PC-3 (cell line): ENCODE measurements at regions not wholly inside any gene's neighbourhood (a gene's known extent, or its start where the extent isn't known, plus 50 kb on each side); places are given as distances from the start of the nearest gene placed in this dataset.

Experiments
- ATAC-seq: fragments of 200-7000 bp; cut with Tn5 transposase; 2 replicates; pipeline ENCODE4 v1.9.1; 2020; ENCODE audit warnings: mild to moderate bottlenecking, moderate library complexity
- BruUV-seq: library from RNA; stranded (reverse); fragments of 400-500 nt; replicated peaks from 2 replicates; lab custom pipeline; 2021; lab: Mats Ljungman, UMichigan
- CTCF ChIA-PET: fragments of 300-600 bp; sonication (Branson Sonifier 250); formaldehyde crosslinking; loops from one replicate; lab custom pipeline; 2022; ENCODE audit warnings: antibody characterized with exemption; lab: Charles Lee
- POLR2A ChIA-PET: fragments of 300-600 bp; sonication (Branson Sonifier 250); formaldehyde crosslinking; loops from one replicate; lab custom pipeline; 2022; ENCODE audit warnings: antibody characterized with exemption; ENCODE audit not compliant: unreplicated experiment; lab: Charles Lee
- DNase-seq: peaks from one replicate; pipeline ENCODE4 v3.0.0-alpha.2; 2015
- H2AFZ ChIP-seq: fragments of 300-600 bp; sonication (generic); 2 replicates; pipeline ENCODE4 v1.6.0; 2016; ENCODE audit warnings: antibody characterized with exemption, low read length
- H3F3A ChIP-seq: fragments of 300-600 bp; sonication (generic); one replicate; pipeline ENCODE4 v1.6.0; 2017; ENCODE audit warnings: antibody characterized with exemption, low read length, control low read depth, mild to moderate bottlenecking; ENCODE audit not compliant: unreplicated experiment
- H3K27ac ChIP-seq: fragments of 300-600 bp; sonication (generic); 2 replicates; pipeline ENCODE4 v1.5.1; 2016; ENCODE audit warnings: mild to moderate bottlenecking, low read length
- H3K27me3 ChIP-seq: fragments of 300-600 bp; sonication (generic); 2 replicates; pipeline ENCODE4 v1.6.1; 2016; ENCODE audit warnings: low read length, mixed read lengths
- H3K36me3 ChIP-seq: fragments of 300-600 bp; sonication (generic); 2 replicates; pipeline ENCODE4 v1.6.1; 2016; ENCODE audit warnings: low read depth, mixed run types, low read length, mixed read lengths
- H3K4me1 ChIP-seq: fragments of 300-600 bp; sonication (generic); 2 replicates; pipeline ENCODE4 v1.5.1; 2016; ENCODE audit warnings: low read length; ENCODE audit not compliant: insufficient read depth
- H3K4me2 ChIP-seq: fragments of 300-600 bp; sonication (generic); 2 replicates; pipeline ENCODE4 v1.6.0; 2016; ENCODE audit warnings: low read length
- H3K4me3 ChIP-seq: fragments of 300-600 bp; sonication (generic); 2 replicates; pipeline ENCODE4 v1.5.1; 2016; ENCODE audit warnings: mild to moderate bottlenecking, low read length, mixed read lengths
- H3K79me2 ChIP-seq: fragments of 300-600 bp; sonication (generic); 2 replicates; pipeline ENCODE4 v1.6.1; 2017; ENCODE audit warnings: low read length, mixed read lengths
- H3K9ac ChIP-seq: fragments of 300-600 bp; sonication (generic); 2 replicates; pipeline ENCODE4 v1.6.0; 2016; ENCODE audit warnings: mild to moderate bottlenecking, low read length
- H3K9me2 ChIP-seq: fragments of 300-600 bp; sonication (generic); replicated peaks from 2 replicates; pipeline ENCODE4 v1.6.1; 2016; ENCODE audit warnings: mixed run types, low read length, mixed read lengths
- H3K9me3 ChIP-seq: fragments of 300-600 bp; sonication (generic); 2 replicates; pipeline ENCODE4 v1.6.1; 2016; ENCODE audit warnings: low read length, mixed read lengths
- H4K20me1 ChIP-seq: fragments of 300-600 bp; sonication (generic); 2 replicates; pipeline ENCODE4 v1.6.1; 2016; ENCODE audit warnings: low read length, mixed read lengths
- CTCF ChIP-seq: fragments of 300-600 bp; sonication (generic); conservative IDR thresholded peaks from 2 replicates; pipeline ENCODE4 v1.5.1; 2017; ENCODE audit warnings: antibody characterized with exemption, low read depth, mild to moderate bottlenecking, low read length
- EZH2 ChIP-seq: fragments of 300-600 bp; sonication (generic); IDR thresholded peaks from one replicate; pipeline ENCODE4 v1.6.1; 2017; ENCODE audit warnings: antibody characterized with exemption, mild to moderate bottlenecking, low read length; ENCODE audit not compliant: unreplicated experiment
- EZH2phosphoT487 ChIP-seq: fragments of 300-600 bp; sonication (generic); IDR thresholded peaks from 2 replicates; pipeline ENCODE4 v1.6.1; 2018; ENCODE audit warnings: mild to moderate bottlenecking, antibody characterized with exemption, low read length, borderline replicate concordance
- intact Hi-C: fragments of 100-400 bp; cut with micrococcal nuclease; formaldehyde crosslinking; loops from 2 replicates; pipeline ENCODE4 v1.9.0; 2023

- Histone ChIP-seq H3K79me2 (no peaks in the 10 kb centered on the region), H3F3A (no peaks in the 10 kb centered on the region), H3K27ac (no peak overlapping the region), H2AFZ (no peak overlapping the region), H3K4me1 (no peaks in the 10 kb centered on the region), H3K9me3 (no peaks in the 10 kb centered on the region), H3K9me2 (no peaks in the 10 kb centered on the region), H3K4me2 (no peak overlapping the region), H4K20me1 (no peaks in the 10 kb centered on the region), H3K4me3 (no peak overlapping the region), H3K36me3 (no peaks in the 10 kb centered on the region), H3K27me3 (no peaks in the 10 kb centered on the region), H3K9ac (no peak overlapping the region)
- no peak for TF ChIP-seq EZH2
- no peak for TF ChIP-seq CTCF
- no peak for TF ChIP-seq EZH2phosphoT487
- no peak for ATAC-seq
- POLR2A ChIA-PET = no interaction called here
- no TSS peak for BruUV-seq
- intact Hi-C loops = loop anchor here (10.0 kb wide), 1 partner anchor 196 kb away; no protein-coding TSS in a partner anchor
- DNase-seq = no peak
- CTCF ChIA-PET = no interaction called here
Measured at GRCh38 chr5:92500752-92501151, 1080.3 kb downstream of the NR2F1-AS1 start.

GRCh38 chr5:92496545-92496944, 1084.5 kb downstream of the NR2F1-AS1 start:
- Histone ChIP-seq H3K9ac (no peak overlapping the region), H3K36me3 (no peaks in the 10 kb centered on the region), H3K27ac (no peak overlapping the region), H3K4me2 (no peak overlapping the region), H3K79me2 (no peaks in the 10 kb centered on the region), H3F3A (no peaks in the 10 kb centered on the region), H2AFZ (no peak overlapping the region), H3K4me3 (no peak overlapping the region), H3K4me1 (no peaks in the 10 kb centered on the region), H3K9me2 (no peaks in the 10 kb centered on the region), H3K9me3 (no peaks in the 10 kb centered on the region), H3K27me3 (no peaks in the 10 kb centered on the region), H4K20me1 (no peaks in the 10 kb centered on the region)
- DNase-seq (no peak), ATAC-seq (no peak)
- no TSS peak for BruUV-seq
- POLR2A ChIA-PET = no interaction called here
- TF ChIP-seq CTCF = no peak
- no peak for TF ChIP-seq EZH2phosphoT487
- TF ChIP-seq EZH2 = no peak
- CTCF ChIA-PET = no interaction called here
- intact Hi-C loops = no loop called here

GRCh38 chr5:92494508-92494907, 1086.5 kb downstream of the NR2F1-AS1 start:
- no peaks in the 10 kb centered on the region for H3F3A ChIP-seq
- POLR2A ChIA-PET = no interaction called here
- CTCF ChIA-PET = no interaction called here
- no peaks in the 10 kb centered on the region for H3K27me3 ChIP-seq
- no peak overlapping the region for H3K4me2 ChIP-seq
- TF ChIP-seq CTCF = no peak
- no peak for TF ChIP-seq EZH2
- TF ChIP-seq EZH2phosphoT487 = no peak
- DNase-seq (peak; percentile 9), ATAC-seq (no peak)
- no peaks in the 10 kb centered on the region for H3K79me2 ChIP-seq
- no TSS peak for BruUV-seq
- no peak overlapping the region for H3K9ac ChIP-seq
- H3K9me2 ChIP-seq = no peaks in the 10 kb centered on the region
- no peaks in the 10 kb centered on the region for H4K20me1 ChIP-seq
- no peaks in the 10 kb centered on the region for H3K4me1 ChIP-seq
- H3K27ac ChIP-seq = no peak overlapping the region
- H2AFZ ChIP-seq = no peak overlapping the region
- intact Hi-C loops = no loop called here
- no peak overlapping the region for H3K4me3 ChIP-seq
- no peaks in the 10 kb centered on the region for H3K36me3 ChIP-seq
- no peaks in the 10 kb centered on the region for H3K9me3 ChIP-seq
